Muscle of back (tissue), 3 donors: ENCODE measurements at regions not wholly inside any gene's neighbourhood (a gene's known extent, or its start where the extent isn't known, plus 50 kb on each side); places are given as distances from the start of the nearest gene placed in this dataset.
"Not testable (repeated sequence)": the region's sequence is repeated elsewhere in the genome, so short reads cannot be mapped to it uniquely, and the experiment has no call there.

Source experiments
- DNase-seq, 3 donors: peaks; one replicate each; pipeline versions ENCODE4 v3.0.0 to v3.0.0-alpha.2; 2013

GRCh38 chr1:55466921-55467320 lies 251.8 kb upstream of the USP24 start:
- peak in 1 of 3 donors; percentile 31 for DNase-seq

GRCh38 chr1:55466373-55466772 lies 251.2 kb upstream of the USP24 start:
- peak in 2 of 3 donors; percentile 51 to 81 for DNase-seq

DNA sequence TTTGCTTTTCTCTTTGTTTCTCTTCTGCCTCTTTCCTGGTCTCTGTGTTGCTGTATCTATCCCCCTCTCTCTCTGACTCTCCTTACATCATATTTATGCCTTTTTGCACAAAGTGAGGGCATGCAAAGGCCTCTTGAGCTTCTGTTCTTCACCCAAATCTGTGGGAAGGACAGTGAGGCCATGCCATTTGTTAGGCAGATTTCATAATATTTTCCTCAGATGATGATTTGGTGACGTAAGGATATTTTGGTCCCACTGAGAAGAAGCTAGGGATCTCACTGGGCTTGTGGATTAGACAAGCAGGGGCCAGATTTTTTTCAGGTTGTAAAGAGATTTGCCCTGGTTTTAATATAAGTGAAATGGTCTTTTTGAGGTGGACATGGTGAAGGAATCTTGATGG lies 249.4 kb upstream of the USP24 start:
- no peak for DNase-seq

GRCh38 chr1:55463814-55464475 lies 248.8 kb upstream of the USP24 start:
- peak in 2 of 3 donors; percentile 32 to 71 for DNase-seq

- no peak for DNase-seq
Measured at GRCh38 chr1:55457874-55458273, 242.7 kb upstream of the USP24 start.

GRCh38 chr1:55456971-55457370 lies 241.8 kb upstream of the USP24 start:
- no peak for DNase-seq

GRCh38 chr1:55448261-55448660 lies 233.1 kb upstream of the USP24 start:
- no peak for DNase-seq

DNA sequence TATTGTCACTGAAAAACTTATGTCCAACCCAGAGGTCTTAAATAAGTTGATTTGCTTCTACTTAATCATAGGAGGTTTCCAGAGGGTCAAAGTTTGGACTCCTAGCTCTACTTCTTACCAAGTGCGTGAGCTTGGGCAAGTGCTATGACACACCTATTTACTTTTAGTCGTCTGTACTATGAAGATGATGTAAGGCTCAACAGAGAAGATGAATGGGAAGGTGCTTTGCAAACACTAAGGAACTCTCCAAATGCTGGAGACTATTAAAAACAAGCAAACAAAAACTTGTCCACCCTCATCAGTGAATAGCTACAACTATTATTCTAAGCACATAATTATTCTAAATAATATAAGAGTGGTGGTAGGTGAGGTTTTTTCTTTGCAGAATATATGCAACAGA lies 232.3 kb upstream of the USP24 start:
- no peak for DNase-seq

DNA sequence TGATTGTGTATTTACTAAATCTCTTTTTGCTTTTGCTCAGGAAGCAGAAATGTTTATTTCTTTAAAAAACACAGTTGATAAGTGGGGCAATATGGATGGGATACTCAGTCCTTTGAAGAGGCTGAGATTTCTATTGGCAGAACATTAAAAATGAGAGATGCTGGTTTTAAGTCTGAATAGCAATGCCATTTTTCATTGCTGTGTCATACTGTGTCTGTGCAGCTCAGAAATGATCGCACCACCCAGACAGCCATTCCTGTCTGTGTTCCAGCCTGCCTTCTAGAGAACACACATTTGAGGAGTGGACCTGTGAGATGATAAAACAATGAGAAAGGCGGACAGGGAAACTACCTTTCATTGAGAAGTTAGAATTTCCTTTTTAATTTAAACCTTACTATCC lies 231.2 kb upstream of the USP24 start:
- no peak for DNase-seq

DNA sequence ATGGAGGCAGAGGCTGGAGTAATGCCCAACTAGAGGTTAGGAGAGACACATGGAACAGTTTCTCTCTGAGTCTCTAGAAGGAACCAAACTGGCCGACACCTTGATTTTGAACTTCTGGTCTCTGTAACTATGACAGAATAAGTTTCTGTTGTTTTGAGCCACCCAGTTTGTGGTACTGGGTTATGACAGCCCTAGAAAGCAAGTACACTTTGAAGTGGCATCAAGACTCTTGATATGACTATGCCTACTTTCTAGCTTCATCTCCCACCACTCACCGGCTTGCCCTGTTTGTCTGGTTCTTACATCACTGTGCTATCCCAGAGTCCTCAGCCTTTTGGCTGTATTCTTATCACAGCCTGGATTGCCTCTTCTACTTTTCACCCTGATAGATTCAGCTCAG lies 230.3 kb upstream of the USP24 start:
- DNase-seq: no peak

- no peak for DNase-seq
Measured at GRCh38 chr1:55444667-55445066, 229.5 kb upstream of the USP24 start.

DNA sequence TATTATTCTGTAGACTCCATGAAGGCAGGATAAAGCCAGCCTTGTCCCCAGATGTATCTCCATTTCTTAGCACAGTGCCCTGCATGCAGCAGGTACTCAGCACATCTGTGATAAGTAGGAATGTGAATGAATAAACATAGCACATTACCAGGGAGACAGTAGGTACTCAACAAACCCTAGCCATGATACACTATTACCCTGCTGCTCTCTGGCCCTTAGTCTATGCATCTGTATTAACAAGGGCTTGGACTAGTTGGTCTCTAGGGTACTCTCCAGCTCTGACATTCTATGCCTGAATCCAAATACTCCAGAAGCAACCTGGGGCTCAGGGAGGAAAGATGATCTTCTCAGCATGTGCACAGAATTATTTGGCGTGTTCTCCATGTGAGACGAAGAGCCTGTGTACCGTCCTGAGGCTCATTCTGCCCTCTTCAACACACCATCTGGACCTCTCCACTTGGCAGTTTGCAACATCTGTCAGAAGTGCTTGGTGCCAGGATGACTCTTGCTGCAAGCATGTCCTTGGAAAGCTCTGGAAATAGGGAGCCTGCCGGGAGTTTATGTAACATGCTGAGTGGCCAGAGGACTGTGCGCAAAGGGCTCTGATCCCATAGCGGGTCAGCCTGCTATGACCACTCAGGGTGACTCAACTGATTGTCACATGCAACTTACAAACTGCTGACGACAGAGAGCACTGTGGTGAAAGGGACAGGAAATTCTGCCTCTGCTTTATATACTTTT lies 228.2 kb upstream of the USP24 start:
- DNase-seq: peak; percentile 69 to 90 (median 87)

DNA sequence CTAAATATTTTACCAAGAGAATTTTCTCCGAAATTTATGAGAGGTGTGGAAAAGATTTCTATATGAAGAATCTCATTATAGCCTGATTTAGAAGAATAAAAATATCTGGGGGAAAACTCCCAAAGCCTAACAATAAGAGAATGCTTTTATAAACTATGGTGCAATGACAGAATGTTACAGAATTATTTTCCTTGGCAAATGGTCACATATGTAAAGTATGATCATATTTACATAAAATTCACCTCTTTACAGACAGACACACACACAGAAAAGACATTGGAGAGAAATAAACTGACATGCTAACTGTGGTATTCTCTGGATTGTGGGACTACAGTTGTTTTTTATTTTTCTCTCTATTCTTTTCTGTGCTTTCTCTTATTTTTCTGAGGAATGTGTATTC lies 226.3 kb upstream of the USP24 start:
- DNase-seq: peak in 1 of 3 donors; percentile 11

GRCh38 chr1:55437692-55438091 lies 222.5 kb upstream of the USP24 start:
- DNase-seq: no peak

- not testable (repeated sequence) for DNase-seq
Measured at GRCh38 chr1:55430720-55431119, 215.6 kb upstream of the USP24 start.

GRCh38 chr1:55430206-55430605 lies 215.0 kb upstream of the USP24 start:
- not testable (repeated sequence) for DNase-seq

DNA sequence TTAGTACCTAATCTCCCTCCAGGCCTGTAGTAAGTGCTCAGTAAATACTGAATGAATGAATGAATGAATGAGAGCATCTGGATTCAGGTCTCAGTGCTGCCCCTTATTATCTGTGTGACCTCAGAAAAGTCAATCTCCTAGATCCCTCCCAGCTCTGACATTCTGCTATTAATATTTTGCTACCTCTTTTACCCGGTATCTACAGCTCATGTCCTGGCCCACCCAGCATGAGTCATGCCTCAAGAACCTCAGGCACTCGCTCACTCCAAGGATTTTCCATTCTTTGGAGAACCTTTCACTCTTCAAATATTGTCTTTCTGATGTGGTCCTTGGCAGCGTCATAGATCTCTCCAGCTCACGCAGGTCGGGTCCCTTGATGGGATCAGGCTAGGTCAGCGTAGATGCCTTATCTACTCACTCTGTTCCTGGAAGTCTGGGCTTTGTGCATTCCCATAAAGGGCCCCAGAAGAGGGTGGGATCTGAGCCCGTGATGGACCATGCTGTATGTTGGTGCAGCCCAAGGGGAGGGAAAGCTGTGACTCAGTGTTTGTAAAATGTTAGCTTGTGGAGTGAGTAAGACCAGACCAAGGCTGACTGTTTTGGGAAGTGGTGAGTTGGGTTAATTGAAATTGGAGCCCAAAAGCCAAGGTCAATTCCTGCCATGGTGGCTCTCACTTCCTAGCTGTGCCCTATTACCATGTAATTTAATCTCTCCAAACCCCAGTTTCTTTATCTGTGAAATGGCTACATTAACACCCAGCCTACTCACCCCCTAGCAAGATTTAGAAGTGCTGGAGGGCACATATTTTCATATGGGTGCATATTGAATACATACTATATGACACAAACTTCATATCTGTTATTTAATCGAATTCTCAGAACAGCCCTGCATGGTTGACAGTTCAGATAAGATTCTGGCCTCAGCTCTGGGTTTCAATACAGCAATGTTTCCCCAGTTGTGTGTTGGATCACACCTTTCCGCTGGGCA lies 214.1 kb upstream of the USP24 start:
- DNase-seq: peak in 1 of 3 donors; percentile 99

DNA sequence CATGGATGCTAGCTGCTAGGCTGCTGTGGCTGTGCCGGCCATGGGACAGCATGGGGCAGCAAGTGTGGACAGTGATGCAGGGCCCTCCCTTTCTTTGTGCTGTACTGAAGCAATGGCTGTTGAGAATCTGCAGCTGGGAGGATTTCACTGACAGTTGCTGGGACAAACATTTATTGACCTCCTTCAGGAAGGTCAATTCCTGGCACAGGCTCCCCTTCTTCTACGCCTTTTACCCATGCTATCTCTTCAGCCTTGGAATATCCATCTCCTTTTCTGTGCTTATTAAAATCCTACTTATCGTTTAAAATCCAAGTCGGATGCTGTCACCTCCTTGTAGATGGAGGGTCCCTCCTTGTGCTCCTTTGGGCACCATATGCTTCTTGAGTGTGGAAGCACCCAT lies 213.1 kb upstream of the USP24 start:
- DNase-seq: no peak

GRCh38 chr1:55427606-55428005 lies 212.4 kb upstream of the USP24 start:
- no peak for DNase-seq

DNA sequence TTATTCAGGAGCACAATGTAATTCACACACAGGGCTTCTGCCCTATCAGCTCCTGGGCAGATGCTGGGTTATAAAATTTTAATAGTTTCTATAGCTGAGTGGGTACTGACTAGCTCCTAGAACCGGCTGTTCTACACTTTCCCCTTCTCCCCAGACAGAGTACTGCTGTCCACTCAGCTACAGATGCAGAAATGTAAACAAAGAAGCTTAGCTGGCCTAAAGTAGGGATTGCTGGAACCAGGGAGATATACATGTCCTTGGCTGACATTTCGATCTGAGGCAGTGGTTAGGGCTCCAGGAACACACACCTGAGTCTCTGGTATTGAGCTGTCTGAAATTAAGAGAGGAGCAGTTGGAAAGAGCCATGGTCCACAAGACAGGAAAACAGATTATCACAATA lies 211.5 kb upstream of the USP24 start:
- no peak for DNase-seq

GRCh38 chr1:55426156-55426555 lies 211.0 kb upstream of the USP24 start:
- no peak for DNase-seq

- DNase-seq: no peak
Measured at GRCh38 chr1:55425310-55425930, 210.3 kb upstream of the USP24 start.
